Hepatocyte (in vitro differentiated cells): ENCODE measurements at regions not wholly inside any gene's neighbourhood (a gene's known extent, or its start where the extent isn't known, plus 50 kb on each side); places are given as distances from the start of the nearest gene placed in this dataset.

Experiments
- EZH2 ChIP-seq: fragments of 200-600 bp; sonication (generic); IDR thresholded peaks from 2 replicates; pipeline ENCODE4 v1.6.1; 2016; ENCODE audit warnings: antibody characterized with exemption, mild to moderate bottlenecking, borderline replicate concordance
- TF ChIP-seq, protein P1 (sequence below): fragments of 200-600 bp; sonication (generic); IDR thresholded peaks from 2 replicates; pipeline ENCODE4 v1.5.1; 2016; ENCODE audit warnings: antibody characterized with exemption, mild to moderate bottlenecking; ENCODE audit not compliant: poor library complexity

DNA sequence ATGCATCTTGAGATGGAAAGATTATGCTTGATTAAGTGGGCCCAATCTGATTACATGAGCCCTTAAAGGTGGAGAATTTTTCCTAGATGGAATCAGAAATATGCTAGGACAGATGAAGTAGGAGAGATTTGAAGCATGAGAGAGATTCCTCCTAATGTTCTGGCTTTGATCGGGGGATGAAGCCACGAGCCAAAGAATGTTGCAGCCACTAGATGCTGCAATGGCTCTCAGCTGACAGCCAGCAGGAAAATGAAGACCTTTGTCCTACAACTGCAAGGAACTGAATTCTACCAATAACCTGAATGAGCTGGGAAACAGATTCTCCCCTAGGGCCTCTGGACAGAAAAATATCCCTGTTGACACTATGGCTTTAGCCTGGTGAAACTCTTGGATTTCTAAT lies 82.6 kb upstream of the ATP2B1 start:
- TF ChIP-seq, protein P1, sequence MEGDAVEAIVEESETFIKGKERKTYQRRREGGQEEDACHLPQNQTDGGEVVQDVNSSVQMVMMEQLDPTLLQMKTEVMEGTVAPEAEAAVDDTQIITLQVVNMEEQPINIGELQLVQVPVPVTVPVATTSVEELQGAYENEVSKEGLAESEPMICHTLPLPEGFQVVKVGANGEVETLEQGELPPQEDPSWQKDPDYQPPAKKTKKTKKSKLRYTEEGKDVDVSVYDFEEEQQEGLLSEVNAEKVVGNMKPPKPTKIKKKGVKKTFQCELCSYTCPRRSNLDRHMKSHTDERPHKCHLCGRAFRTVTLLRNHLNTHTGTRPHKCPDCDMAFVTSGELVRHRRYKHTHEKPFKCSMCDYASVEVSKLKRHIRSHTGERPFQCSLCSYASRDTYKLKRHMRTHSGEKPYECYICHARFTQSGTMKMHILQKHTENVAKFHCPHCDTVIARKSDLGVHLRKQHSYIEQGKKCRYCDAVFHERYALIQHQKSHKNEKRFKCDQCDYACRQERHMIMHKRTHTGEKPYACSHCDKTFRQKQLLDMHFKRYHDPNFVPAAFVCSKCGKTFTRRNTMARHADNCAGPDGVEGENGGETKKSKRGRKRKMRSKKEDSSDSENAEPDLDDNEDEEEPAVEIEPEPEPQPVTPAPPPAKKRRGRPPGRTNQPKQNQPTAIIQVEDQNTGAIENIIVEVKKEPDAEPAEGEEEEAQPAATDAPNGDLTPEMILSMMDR = no peak
- no peak for TF ChIP-seq EZH2
